ENCODE measurements at regions not wholly inside any gene's neighbourhood (a gene's known extent, or its start where the extent isn't known, plus 50 kb on each side); places are given as distances from the start of the nearest gene placed in this dataset.

DNA sequence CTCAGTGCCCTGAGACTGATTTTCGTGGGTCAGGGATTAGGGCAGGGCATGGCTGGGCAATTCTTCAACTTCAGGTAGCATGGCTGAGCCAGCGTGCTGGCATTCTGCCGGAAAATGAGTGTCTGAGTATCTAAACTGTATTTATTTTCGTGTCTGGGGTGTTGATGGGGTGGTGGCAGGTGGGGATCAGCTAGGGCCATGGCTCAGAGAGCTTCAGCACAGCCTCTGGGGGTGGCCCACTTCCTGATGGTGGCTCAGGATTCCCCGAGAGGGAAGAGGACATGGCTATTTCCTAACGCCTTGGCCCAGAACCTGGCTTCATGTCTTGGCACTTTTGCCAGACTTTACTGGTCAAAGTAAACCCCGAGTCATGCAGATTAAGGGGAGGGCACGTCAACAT, 260.5 kb downstream of the GADD45G start:
- TF ChIP-seq POLR2A (IDR thresholded peaks at IDR 0.05) = no peak
- no peak for TF ChIP-seq CTCF (IDR thresholded peaks at IDR 0.05)
